ENCODE measurements at regions not wholly inside any gene's neighbourhood (a gene's known extent, or its start where the extent isn't known, plus 50 kb on each side); places are given as distances from the start of the nearest gene placed in this dataset.
"Not testable (repeated sequence)": the region's sequence is repeated elsewhere in the genome, so short reads cannot be mapped to it uniquely, and the experiment has no call there.

GRCh38 chr4:170773709-170774273 is 684.0 kb upstream of the AADAT start:
- no peak for DNase-seq

- no peak for DNase-seq
Observed at GRCh38 chr4:170772429-170772828, 682.7 kb upstream of the AADAT start.

- DNase-seq = no peak
Observed at GRCh38 chr4:170770664-170771063, 680.9 kb upstream of the AADAT start.

- no peak for DNase-seq
Observed at GRCh38 chr4:170769862-170770261, 680.1 kb upstream of the AADAT start.

- DNase-seq = no peak
Observed at GRCh38 chr4:170758988-170759387, 669.2 kb upstream of the AADAT start.

- no peak for DNase-seq
Observed at GRCh38 chr4:170750519-170750918, 660.8 kb upstream of the AADAT start.

GRCh38 chr4:170748975-170749374 is 659.2 kb upstream of the AADAT start:
- no peak for DNase-seq

- DNase-seq = no peak
Observed at GRCh38 chr4:170743633-170744032, 653.9 kb upstream of the AADAT start.

- DNase-seq = no peak
Observed at GRCh38 chr4:170741856-170742255, 652.1 kb upstream of the AADAT start.

- DNase-seq = no peak
Observed at GRCh38 chr4:170736710-170737109, 647.0 kb upstream of the AADAT start.

GRCh38 chr4:170729897-170730296 is 640.1 kb upstream of the AADAT start:
- DNase-seq = no peak

GRCh38 chr4:170729236-170729635 is 639.5 kb upstream of the AADAT start:
- no peak for DNase-seq

GRCh38 chr4:170724191-170724590 is 634.4 kb upstream of the AADAT start:
- DNase-seq = no peak

GRCh38 chr4:170723171-170723570 is 633.4 kb upstream of the AADAT start:
- DNase-seq = no peak

GRCh38 chr4:170721812-170722373 is 632.1 kb upstream of the AADAT start:
- DNase-seq = no peak

- no peak for DNase-seq
Observed at GRCh38 chr4:170716868-170717267, 627.1 kb upstream of the AADAT start.

GRCh38 chr4:170705907-170706306 is 616.2 kb upstream of the AADAT start:
- DNase-seq = no peak

GRCh38 chr4:170700064-170700463 is 610.3 kb upstream of the AADAT start:
- DNase-seq = no peak

- no peak for DNase-seq
Observed at GRCh38 chr4:170698334-170698733, 608.6 kb upstream of the AADAT start.

GRCh38 chr4:170697845-170698244 is 608.1 kb upstream of the AADAT start:
- DNase-seq = no peak

- DNase-seq = no peak
Observed at GRCh38 chr4:170697045-170697444, 607.3 kb upstream of the AADAT start.

GRCh38 chr4:170691168-170691567 is 601.4 kb upstream of the AADAT start:
- no peak for DNase-seq

GRCh38 chr4:170687751-170688150 is 598.0 kb upstream of the AADAT start:
- no peak for DNase-seq

- not testable (repeated sequence) for DNase-seq
Observed at GRCh38 chr4:170685701-170686100, 595.9 kb upstream of the AADAT start.

- no peak for DNase-seq
Observed at GRCh38 chr4:170682558-170683294, 593.0 kb upstream of the AADAT start.

All from NCI-H1092 (cell line).